DOHH2 (cell line): ENCODE measurements at regions not wholly inside any gene's neighbourhood (a gene's known extent, or its start where the extent isn't known, plus 50 kb on each side); places are given as distances from the start of the nearest gene placed in this dataset.

Source experiments
- H3F3A ChIP-seq: fragments of 200-600 bp; sonication (generic), shearing (Covaris generic); 2 replicates; pipeline ENCODE4 v1.6.0; 2016; ENCODE audit warnings: antibody characterized with exemption, mild to moderate bottlenecking; ENCODE audit not compliant: control insufficient read depth, insufficient read depth
- H3K27ac ChIP-seq: fragments of 200-600 bp; sonication (generic); 2 replicates; pipeline ENCODE4 v1.5.1; 2014; ENCODE audit warnings: low read depth, mild to moderate bottlenecking, low read length, moderate library complexity
- H3K27me3 ChIP-seq: fragments of 200-600 bp; sonication (generic); 2 replicates; pipeline ENCODE4 v1.6.1; 2014; ENCODE audit warnings: mild to moderate bottlenecking, low read length, mixed read lengths; ENCODE audit not compliant: control insufficient read depth
- H3K36me3 ChIP-seq: fragments of 200-600 bp; sonication (generic); 2 replicates; pipeline ENCODE4 v1.6.1; 2014; ENCODE audit warnings: mild to moderate bottlenecking, low read length, moderate library complexity, mixed read lengths; ENCODE audit not compliant: control insufficient read depth
- H3K4me1 ChIP-seq: fragments of 200-600 bp; sonication (generic); 2 replicates; pipeline ENCODE4 v1.6.1; 2014; ENCODE audit warnings: mild to moderate bottlenecking, low read length, mixed read lengths; ENCODE audit not compliant: control insufficient read depth
- H3K4me2 ChIP-seq: fragments of 200-600 bp; sonication (generic); 2 replicates; pipeline ENCODE4 v1.6.0; 2014; ENCODE audit warnings: mild to moderate bottlenecking, low read length, moderate library complexity
- H3K4me3 ChIP-seq: fragments of 200-600 bp; sonication (generic); 2 replicates; pipeline ENCODE4 v1.5.1; 2014; ENCODE audit warnings: mild to moderate bottlenecking, low read length, mixed read lengths
- H3K79me2 ChIP-seq: fragments of 200-600 bp; sonication (generic); 2 replicates; pipeline ENCODE4 v1.6.1; 2014; ENCODE audit warnings: mild to moderate bottlenecking, low read length, mixed read lengths; ENCODE audit not compliant: control insufficient read depth
- H3K9me2 ChIP-seq: fragments of 200-600 bp; sonication (generic); replicated peaks from 2 replicates; pipeline ENCODE4 v1.6.1; 2014; ENCODE audit warnings: mild to moderate bottlenecking, low read length, mixed read lengths; ENCODE audit not compliant: control insufficient read depth
- H3K9me3 ChIP-seq: fragments of 200-600 bp; sonication (generic); 2 replicates; pipeline ENCODE4 v1.6.1; 2014; ENCODE audit warnings: antibody characterized with exemption, low read length, mixed read lengths; ENCODE audit not compliant: control insufficient read depth, insufficient read depth
- H4K20me1 ChIP-seq: fragments of 200-600 bp; sonication (generic); 2 replicates; pipeline ENCODE4 v1.6.0; 2014; ENCODE audit warnings: low read depth, mild to moderate bottlenecking, antibody characterized with exemption, low read length, moderate library complexity; ENCODE audit not compliant: control insufficient read depth, insufficient read depth
- CTCF ChIP-seq: fragments of 200-600 bp; sonication (generic); IDR thresholded peaks from one replicate; pipeline ENCODE4 v1.5.1; 2014; ENCODE audit warnings: antibody characterized with exemption, mild to moderate bottlenecking, low read depth, low read length; ENCODE audit not compliant: poor library complexity, severe bottlenecking
- EZH2phosphoT487 ChIP-seq: fragments of 200-600 bp; sonication (generic); IDR thresholded peaks from 2 replicates; pipeline ENCODE4 v1.6.1; 2017; ENCODE audit warnings: borderline replicate concordance, mild to moderate bottlenecking, antibody characterized with exemption, low read length, moderate library complexity, mixed read lengths

- Histone ChIP-seq H3K4me2 (no peak overlapping the region), H3K79me2 (no peaks in the 10 kb centered on the region), H3K9me2 (no peaks in the 10 kb centered on the region), H4K20me1 (no peaks in the 10 kb centered on the region), H3K27ac (no peak overlapping the region), H3F3A (no peaks in the 10 kb centered on the region), H3K36me3 (no peaks in the 10 kb centered on the region), H3K9me3 (no peaks in the 10 kb centered on the region), H3K4me1 (no peaks in the 10 kb centered on the region), H3K27me3 (no peaks in the 10 kb centered on the region), H3K4me3 (no peak overlapping the region)
- TF ChIP-seq CTCF (no peak), EZH2phosphoT487 (no peak)
These were observed 90.0 kb downstream of the FGF18 start for GRCh38 chr5:171509467-171509866.

- no peak overlapping the region for H3K27ac ChIP-seq
- no peak overlapping the region for H3K4me2 ChIP-seq
- TF ChIP-seq CTCF (no peak), EZH2phosphoT487 (no peak)
These were observed 93.0 kb downstream of the FGF18 start for GRCh38 chr5:171512397-171512796.

GRCh38 chr5:171513591-171513990 is 94.1 kb downstream of the FGF18 start:
- Histone ChIP-seq H3K4me2 (no peak overlapping the region), H3K9me3 (no peaks in the 10 kb centered on the region), H3K27ac (no peak overlapping the region), H3F3A (no peaks in the 10 kb centered on the region), H3K79me2 (no peaks in the 10 kb centered on the region), H3K9me2 (no peaks in the 10 kb centered on the region), H4K20me1 (no peaks in the 10 kb centered on the region), H3K4me3 (no peak overlapping the region), H3K4me1 (no peaks in the 10 kb centered on the region), H3K36me3 (no peaks in the 10 kb centered on the region), H3K27me3 (no peaks in the 10 kb centered on the region)
- TF ChIP-seq CTCF = no peak
- no peak for TF ChIP-seq EZH2phosphoT487

More at GRCh38 chr5:171512397-171512796, 93.0 kb downstream of the FGF18 start:
- H3K27me3 ChIP-seq = no peaks in the 10 kb centered on the region
- H3F3A ChIP-seq = no peaks in the 10 kb centered on the region
- no peaks in the 10 kb centered on the region for H3K36me3 ChIP-seq
- no peak overlapping the region for H3K4me3 ChIP-seq
- H3K79me2 ChIP-seq = no peaks in the 10 kb centered on the region
- H3K9me3 ChIP-seq = no peaks in the 10 kb centered on the region
- H3K4me1 ChIP-seq = no peaks in the 10 kb centered on the region
- no peaks in the 10 kb centered on the region for H4K20me1 ChIP-seq
- no peaks in the 10 kb centered on the region for H3K9me2 ChIP-seq

- Histone ChIP-seq H3K36me3 (no peaks in the 10 kb centered on the region), H4K20me1 (no peaks in the 10 kb centered on the region), H3K27me3 (no peaks in the 10 kb centered on the region), H3K79me2 (no peaks in the 10 kb centered on the region), H3K9me3 (no peaks in the 10 kb centered on the region), H3F3A (no peaks in the 10 kb centered on the region), H3K4me3 (no peak overlapping the region), H3K9me2 (no peaks in the 10 kb centered on the region), H3K4me2 (no peak overlapping the region), H3K27ac (no peak overlapping the region), H3K4me1 (no peaks in the 10 kb centered on the region)
- TF ChIP-seq CTCF (no peak), EZH2phosphoT487 (no peak)
These were observed 99.5 kb downstream of the FGF18 start for GRCh38 chr5:171518916-171519315.
